ENCODE measurements at regions not wholly inside any gene's neighbourhood (a gene's known extent, or its start where the extent isn't known, plus 50 kb on each side); places are given as distances from the start of the nearest gene placed in this dataset.

DNA sequence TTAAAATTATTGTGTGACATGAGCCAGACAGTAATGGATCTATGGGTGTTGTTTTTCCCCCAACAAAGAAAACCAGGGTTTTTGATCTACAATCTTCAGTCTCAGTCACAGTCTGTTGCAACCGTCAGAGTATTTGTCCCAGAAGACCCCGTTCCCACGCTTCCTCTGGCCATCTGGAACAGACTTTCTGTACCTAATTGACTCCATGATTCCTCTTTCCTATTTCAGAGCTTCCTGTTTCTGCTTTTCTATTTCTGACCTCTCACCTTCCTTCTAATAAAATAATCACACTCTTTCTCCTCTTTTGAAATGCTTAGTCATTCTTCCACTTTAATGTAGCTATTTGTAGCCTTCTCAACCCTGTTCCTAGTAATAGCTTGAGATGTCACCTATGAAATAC is 1044.8 kb downstream of the DTWD2 start:
- DNase-seq (ENCODE audit: low read depth): no peak

DNA sequence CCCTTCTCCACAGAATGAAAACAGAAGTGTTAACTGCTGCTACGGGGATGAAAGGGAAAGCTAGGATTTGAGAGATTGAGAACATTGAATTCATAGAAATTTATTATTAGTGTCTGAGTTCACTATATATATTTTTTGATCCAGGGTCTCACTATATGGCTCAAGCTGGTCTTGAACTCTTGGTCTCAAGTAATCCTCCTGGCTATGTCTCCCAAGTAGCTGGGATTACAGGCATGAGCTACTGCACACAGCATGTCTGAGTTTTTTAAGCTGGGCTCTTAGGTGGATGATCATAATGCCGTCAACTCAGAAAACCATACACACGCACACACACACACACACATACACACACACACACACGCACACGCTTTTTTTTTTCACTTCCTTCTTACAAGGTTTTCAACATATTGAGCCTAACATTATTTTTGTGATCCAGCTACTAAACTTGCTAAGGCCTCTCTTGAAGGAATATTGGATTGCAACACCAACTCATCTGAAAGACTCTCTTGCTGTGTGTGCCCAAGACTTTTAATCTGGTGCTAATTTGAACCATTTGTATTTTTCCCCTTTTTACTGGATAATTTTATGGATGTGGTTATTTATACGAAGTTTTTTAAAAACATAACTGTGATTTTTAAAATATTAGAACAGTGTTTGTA is 1045.4 kb downstream of the DTWD2 start:
- no peak for DNase-seq (ENCODE audit: low read depth)

DNA sequence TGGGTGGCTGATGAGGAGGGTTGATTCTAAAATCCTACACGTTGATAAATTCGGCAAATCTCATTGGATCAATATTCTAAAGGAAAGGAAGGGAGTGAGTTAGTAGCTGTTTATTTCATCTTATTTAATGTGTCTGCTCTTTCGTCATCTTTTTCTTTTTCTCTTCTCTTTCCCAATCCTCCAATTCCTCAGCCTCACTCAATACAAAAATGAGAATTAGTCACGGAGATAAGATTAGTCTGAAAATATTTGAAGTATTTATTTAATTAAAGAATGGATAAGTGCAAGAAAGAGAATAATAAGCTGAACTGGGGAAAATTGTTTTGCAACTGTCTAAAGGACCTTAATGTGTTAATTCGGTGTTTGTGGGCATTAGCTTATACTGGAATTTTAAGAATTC is 1095.1 kb downstream of the DTWD2 start:
- no peak for DNase-seq (ENCODE audit: low read depth)

DNA sequence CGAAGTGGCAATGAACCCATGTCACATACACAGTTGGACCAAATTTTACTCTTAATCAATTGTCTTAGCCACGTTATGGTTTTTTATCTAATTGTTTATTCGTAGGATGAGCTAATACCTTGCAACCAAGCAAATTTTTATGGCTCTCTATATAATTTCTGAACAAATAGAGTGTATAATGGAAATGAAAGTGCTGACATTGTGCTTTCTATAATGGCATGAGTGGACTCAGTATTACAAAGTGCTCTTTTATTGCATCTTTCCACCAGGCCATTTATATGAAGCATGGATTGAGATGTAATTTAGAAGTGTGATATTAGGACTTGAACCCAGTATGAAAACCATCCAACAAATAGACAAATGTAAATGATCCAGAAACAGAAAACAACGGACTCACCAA is 1096.0 kb downstream of the DTWD2 start:
- DNase-seq (ENCODE audit: low read depth): no peak

DNA sequence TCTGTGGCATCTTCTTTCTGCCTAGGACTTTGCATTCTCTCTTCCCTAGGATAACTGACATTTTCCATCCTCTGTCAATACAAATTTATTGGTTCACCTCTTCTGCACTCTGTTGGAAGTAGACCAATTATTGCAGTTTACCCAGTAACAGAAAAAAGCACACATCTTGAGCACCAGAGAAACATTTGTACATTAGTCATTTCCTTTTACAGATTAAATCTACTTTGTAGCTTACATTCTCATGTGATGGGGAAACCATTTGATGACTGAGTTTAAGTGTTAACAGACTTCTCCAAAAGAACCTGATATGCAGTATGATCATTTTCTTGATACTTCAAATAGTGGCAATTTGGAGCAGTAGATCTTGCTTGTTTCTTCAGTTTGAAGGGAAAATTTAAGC is 1098.8 kb downstream of the DTWD2 start:
- DNase-seq (ENCODE audit: low read depth): no peak

DNA sequence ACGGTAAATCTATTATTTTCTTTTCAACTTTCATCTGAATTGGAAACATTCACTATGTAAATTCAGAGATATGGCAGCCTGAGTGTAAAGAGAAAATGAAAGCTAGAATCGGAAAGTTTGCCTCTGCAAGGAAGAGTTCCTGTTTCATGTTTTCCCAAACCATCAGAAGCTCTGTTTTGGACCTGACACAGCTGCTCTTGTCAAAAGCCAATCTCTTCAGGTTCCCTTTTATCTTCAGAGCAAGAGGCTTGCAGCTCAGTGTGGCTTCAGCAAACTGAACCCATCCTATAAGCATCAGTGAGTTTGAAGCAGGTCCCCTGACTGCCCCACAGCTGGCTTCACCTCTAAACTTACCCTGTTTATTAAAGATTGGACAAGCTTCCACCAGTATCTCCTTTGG is 1099.7 kb downstream of the DTWD2 start:
- DNase-seq (ENCODE audit: low read depth): no peak

DNA sequence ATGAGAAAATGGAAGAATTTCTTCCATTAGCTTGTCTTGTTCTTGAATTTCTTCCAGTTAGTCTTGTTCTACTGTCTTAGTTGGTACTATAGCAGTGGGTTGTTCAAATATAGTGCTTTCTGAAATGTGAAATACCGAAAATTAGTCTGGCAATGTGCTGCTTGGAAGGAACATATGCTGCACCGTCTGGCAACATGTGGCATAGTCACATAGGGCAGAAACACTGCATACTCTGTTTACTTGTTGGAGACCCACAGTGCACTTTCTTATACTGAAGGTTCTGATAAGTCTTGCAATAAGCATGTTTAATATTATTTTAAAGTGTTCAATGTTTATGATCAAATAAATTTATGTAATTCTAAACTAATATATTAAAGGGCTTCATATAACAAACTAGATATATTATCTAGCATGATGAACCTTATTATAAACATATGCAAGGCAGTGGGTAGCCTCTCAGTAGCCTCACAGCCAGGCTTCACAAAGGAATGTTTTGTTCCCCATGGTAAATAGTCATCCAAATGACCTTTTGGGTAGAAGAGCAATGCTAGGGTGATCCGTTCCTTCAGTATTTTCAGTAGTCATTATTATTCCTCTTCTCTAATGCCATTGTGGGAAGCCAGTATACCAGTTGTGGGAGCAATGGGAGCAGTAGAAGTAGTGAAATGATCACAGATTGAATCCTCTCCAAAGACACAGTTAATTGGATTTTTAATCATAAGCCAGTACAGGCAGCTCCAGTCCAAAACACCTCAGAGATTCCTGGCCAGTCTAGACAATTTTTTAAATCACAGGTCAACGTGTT is 1106.7 kb downstream of the DTWD2 start:
- no peak for DNase-seq (ENCODE audit: low read depth)

DNA sequence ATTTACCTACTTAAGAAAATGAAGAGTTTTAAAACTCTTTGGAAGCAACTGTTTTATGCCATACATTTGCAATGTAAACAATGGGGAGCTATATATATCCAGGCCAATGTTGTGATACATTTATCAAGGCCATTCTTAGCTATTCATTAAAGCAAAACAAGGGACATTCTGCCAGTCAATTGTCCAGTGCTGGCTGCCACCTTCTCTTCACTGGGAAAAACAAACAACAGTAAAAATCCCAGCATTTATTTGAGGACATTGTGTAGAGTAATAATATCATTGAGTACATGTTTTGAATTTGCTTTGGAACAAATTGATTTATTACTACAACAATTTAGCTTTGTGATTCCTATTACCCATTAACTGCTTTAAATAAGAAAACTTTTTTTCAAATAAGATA is 1107.4 kb downstream of the DTWD2 start:
- no peak for DNase-seq (ENCODE audit: low read depth)

DNA sequence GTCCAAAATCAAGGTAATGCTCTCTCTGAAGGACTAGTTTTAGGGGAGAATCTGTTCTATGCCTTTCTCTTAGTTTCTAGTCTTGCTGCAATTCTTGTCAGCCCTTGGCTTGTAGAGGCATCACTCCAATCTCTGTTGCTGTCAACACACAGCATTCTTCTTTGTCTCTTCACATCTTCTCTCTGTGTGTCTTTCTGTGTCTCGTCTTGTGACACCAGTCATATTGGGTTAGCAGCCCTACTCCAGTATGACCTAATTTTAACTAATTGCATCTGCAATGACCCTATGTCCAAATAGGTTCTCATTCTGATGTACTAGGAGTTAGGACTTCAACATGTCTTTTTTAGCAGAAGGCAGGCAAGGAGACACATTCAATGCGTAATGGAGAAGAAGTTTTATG is 1110.6 kb downstream of the DTWD2 start:
- DNase-seq (ENCODE audit: low read depth): no peak

DNA sequence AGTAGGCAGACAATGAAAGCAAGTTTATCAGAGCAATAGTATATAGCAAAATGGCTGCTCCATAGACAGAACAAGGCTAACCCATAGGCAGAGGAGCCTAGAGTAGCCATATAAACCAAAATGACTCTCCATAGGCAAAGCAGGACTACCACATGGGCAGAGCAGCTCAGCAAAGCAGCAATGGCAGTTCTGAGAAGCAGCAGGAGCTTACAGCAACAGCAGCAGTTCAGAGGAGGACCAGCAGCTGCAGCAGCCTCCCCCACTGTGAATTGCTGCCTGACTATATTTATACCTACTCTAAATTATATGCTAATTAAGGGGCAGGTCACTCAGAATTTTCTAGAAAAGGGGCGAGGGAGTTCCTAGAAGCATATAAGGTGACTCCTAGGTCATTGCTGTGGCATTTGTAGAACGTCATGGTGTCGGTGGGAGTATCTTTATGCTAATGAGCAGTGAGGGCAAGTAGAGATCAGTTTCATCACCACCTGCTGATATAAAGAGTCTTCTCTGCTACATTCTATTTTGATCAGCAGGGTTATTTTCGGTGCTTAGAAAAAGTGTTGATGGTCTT is 1115.5 kb downstream of the DTWD2 start:
- no peak for DNase-seq (ENCODE audit: low read depth)

DNA sequence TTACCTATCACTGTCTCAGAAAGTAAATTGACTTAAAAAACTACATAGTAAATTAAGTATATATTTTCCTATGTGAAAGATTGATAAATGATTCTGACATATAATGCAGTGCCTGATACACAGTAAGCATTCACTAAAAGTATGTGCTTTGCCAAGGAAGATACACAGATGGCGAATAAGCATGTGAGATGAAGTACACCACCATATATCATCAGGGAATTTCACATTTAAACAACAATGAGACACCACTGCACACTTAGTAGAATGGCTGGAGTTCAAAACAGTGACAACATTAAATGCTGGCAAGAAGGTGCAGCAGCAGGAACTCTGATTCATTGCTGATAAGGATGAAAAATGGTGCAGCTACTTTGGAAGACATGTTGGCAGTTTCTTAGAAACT is 1118.8 kb downstream of the DTWD2 start:
- no peak for DNase-seq (ENCODE audit: low read depth)

DNA sequence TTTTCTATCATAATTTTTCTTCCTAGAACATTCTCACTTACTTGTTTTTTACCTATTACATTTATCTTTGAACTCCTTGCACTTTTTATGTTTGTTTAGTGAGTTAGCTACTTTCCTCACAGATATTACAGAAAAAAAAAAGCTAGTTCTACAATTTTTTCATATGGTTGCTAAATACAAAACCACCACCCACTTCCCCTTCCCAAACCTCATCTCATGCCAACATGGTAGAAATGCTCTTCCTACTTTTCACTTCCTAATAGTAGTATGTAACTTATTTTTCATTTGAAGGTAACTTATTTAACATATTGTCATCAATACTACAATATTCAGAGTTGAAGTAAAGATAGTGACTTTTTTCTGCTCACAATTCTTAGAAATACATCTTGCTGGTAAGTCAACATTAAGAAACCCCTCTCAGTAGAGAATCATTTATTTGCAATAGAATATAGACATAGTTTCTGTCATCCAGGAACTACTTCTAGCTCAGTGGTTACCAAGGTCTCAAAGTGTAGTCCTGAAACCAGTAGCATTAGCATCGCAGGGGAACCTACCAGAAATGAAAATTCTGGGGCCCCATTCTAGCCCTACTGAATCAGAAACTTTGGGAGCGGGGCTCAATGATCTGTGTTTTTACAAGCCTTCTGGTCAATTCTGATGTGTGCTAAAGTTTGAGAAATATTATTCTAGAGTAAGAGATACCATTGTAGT is 1124.6 kb downstream of the DTWD2 start:
- no peak for DNase-seq (ENCODE audit: low read depth)

DNA sequence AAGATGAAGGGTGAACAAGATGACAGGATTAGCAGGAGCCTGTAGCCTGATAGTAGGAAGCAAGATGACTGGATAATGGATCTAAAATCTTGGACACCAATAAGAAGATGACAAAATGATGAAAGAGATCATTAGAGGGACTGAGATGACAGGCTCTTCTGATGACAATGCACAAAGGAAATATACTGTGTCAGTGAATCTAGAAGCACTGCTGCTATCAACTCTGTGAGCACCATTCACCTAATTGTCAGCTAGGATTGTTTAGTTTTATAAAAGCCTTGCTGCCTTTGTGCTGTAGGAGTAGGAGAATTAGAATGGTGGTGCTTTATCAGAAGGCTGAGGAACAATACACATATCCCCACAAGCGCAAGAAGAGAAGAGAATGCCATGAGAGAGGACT is 1127.8 kb downstream of the DTWD2 start:
- no peak for DNase-seq (ENCODE audit: low read depth)

DNA sequence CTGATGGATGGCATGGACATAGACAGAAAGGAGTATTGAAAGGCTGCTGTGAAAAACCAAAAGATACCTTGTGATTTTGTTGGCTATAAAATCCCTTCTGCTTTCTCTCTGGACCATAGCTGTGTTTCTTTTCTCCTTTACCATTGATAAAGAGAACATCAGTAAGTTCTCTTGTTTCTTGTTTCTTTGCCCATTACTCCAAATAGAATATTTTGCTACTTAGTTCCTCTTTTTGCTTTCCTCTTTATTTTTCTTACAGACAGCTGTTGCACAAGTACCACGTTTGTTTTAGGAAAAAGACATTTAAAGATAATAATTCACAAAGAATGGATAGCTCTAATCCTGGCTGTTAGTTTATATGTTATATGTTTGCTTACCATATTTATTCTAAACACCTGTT is 1129.2 kb downstream of the DTWD2 start:
- no peak for DNase-seq (ENCODE audit: low read depth)

DNA sequence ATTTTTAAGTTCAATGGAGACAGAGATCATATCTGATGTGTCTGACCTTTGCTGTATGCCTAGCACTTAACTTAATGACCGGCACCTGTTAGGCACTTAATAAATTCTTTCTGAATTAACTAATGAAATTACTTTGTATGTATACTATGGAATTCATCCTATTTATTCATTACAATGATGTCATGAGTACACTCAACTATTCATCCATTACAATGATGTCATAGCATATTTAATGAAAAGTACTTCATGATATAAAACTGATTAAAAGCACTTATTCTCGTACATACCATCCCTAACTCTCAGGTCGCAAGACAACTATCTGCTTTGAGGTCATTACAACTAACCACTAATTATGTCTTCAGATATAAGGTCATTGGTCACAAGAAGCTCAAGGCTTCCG is 1131.6 kb downstream of the DTWD2 start:
- no peak for DNase-seq (ENCODE audit: low read depth)

DNA sequence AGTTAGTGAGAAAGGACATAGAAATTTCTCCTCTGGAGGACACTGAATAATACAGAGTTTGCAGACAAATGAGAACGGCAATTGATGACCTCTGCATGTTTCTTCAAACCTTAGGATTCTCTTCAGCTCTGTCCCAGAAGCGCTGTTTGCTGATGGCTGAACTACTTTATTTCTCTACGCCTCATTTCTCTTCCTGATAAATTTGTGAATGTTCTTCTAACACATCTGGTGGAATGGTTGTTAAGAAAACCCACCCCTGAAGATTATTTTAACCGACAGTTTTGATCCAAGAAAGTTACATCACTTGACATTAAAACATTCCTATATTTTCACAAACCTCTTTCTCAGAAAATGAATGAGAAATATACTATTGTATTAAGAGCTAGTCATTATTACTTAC is 1150.6 kb downstream of the DTWD2 start:
- no peak for DNase-seq (ENCODE audit: low read depth)

DNA sequence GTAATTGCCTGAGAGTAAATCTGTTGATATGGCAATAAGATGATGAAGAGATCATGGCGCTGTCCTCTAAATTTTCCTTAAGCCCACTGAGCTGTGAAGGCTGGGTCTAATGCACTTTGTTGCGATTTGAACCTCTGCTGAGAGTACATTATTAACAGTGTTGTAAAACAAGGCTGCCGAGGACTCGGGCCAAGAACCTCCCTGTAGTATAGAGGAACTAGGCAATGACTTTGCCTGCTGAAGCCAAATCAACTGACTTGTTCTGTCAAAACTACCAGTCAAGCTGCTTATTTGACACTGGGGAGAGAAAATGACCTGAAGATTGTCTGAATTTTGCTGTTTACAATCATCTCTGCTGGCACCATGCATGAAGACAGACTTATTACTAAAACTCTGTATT is 1154.7 kb downstream of the DTWD2 start:
- DNase-seq (ENCODE audit: low read depth): no peak

DNA sequence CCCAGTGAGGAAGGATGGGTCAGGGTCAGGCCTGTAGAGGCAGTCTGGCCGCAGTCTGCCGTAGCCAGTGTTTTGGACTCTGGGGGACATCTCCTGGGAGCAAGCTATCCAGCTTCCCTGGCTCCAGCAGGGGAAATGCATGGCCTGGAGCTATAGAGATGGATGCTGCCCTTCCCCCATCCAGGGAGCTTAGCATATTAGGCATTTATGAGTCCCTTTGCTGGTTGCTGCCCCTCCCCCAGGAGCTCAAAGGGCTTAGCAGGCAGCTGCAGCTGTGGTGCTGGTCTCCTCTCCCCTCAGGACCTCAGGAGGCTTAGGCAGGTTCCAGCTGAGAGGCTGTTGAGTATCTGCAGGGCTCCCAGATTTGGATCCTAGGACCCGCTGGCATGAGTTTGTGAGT is 1158.7 kb downstream of the DTWD2 start:
- DNase-seq (ENCODE audit: low read depth): no peak

DNA sequence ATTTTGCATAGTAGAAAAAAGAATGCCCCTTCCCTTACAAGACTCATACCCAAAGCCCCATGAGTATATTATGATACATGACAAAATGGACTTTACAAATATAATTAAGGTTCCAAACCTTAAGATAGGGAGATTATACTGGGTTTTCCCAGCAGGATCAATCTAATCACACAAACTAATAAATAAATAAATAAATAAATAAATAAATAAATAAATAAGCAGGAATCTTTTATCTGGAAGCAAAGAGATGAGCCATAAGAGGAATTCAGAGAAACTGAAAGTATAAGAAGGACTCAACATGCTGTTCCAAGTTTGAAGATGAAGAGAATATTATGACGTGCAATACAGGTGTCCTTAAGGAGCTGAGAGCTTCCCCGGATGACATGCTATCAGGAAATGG is 1174.5 kb downstream of the DTWD2 start:
- no peak for DNase-seq (ENCODE audit: low read depth)

DNA sequence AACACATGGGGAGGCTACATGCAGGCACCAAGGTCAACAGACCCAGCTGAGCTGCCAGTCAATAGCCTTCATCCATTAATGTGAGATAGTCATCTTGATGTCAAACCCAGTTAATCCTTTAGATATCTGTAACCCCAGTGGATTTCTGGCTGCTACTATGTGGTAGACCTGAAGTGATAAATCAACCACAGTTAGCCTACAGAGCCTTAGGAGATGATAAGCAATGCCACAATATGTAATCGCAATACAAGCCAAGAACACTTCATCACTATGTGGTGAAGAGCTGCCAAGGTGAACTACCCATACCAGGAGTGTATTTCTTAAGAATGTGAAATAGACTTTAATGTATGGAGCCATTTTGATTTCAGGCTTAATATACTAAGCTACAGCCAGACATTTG is 1175.5 kb downstream of the DTWD2 start:
- DNase-seq (ENCODE audit: low read depth): no peak

DNA sequence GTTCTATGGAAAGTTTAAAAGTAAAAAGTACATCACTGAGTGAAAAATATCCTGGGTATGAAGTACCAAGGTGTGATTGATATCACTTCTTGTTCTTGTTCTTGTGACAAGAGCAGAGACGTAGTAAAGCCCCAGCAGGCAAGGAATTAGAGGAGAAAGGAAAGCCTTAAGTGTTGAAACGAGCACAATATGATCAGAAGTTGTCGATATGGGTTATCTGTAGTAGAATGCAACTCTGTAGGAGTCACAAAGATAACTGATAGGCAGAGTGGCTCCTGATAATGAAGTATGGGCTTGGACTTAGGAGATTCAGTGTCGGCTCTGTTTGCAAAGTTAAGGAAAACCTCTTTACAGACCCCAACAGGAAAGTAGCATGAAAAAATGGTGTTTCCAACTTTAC is 1179.1 kb downstream of the DTWD2 start:
- DNase-seq (ENCODE audit: low read depth): no peak

DNA sequence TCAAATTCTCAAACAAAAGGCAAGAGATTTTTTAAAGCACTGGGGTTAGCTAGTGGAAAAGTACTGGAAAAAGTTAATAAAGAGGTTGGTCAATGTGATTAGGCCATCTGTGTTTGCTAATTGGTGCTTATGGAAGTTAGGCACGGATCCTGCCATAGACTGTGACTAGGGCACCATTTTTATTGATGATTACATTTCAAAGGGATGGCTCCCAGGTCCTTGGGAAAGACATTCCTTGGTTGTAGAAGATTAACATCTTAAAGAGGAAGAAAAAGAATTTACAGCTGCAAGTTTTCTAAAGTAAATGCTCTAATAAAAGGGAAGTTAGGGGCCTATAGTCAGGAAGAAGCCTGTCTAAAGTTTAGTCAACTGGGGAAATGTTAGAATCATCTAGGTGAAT is 1183.3 kb downstream of the DTWD2 start:
- no peak for DNase-seq (ENCODE audit: low read depth)

DNA sequence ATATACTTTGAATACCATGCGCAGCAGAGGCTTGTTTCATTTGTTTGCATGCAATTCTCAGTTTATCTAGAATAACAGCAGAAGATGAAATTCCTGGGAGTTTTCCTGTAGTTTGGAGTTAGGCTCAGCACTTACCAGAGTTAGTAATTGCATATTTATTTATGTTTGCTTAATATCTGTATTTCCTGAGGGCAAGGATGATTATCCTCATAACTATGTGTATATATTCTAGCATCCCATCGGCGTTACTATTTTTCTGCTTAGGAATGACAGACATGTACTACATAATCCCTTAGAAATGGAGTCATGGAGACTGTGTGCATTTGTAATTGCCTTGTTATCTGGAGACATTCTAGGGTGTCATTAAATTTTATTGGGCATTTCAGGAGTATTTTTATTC is 1184.8 kb downstream of the DTWD2 start:
- no peak for DNase-seq (ENCODE audit: low read depth)
